NCI-H2081 (cell line): ENCODE measurements at regions not wholly inside any gene's neighbourhood (a gene's known extent, or its start where the extent isn't known, plus 50 kb on each side); places are given as distances from the start of the nearest gene placed in this dataset.

Experiments
- DNase-seq, 2 experiments: peaks; one replicate each; lab custom pipeline; 2025; lab: John Stamatoyannopoulos, UW

DNA sequence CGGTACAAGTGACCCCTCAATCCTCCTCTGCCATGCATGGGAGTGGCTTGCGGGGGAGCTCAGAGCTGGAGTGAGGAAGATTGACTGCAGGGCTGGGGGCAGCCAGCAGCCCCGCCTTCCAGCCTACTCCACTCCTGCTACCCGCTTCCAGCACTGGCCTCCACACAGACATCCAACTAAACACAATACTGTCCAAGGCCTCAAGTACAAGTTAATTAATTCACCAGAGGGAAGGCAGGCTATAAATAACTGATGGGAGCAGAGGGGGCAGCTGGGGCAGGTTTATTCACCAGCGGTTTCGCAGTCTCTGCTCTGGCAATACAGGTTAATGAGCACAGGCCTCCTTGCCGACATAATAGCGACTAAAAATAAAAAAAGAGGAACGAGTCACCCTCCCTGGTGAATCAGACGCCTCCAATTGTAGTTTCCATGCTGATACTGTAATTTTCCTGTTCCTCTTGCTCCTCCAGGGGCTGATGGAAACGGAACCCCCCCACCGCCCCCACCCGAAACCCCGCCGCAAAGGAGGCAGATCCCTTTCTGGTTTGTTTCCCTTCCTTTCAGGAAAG, 166.4 kb upstream of the TLE3 start:
- DNase-seq: peak in 1 of 2 experiments; percentile 20

DNA sequence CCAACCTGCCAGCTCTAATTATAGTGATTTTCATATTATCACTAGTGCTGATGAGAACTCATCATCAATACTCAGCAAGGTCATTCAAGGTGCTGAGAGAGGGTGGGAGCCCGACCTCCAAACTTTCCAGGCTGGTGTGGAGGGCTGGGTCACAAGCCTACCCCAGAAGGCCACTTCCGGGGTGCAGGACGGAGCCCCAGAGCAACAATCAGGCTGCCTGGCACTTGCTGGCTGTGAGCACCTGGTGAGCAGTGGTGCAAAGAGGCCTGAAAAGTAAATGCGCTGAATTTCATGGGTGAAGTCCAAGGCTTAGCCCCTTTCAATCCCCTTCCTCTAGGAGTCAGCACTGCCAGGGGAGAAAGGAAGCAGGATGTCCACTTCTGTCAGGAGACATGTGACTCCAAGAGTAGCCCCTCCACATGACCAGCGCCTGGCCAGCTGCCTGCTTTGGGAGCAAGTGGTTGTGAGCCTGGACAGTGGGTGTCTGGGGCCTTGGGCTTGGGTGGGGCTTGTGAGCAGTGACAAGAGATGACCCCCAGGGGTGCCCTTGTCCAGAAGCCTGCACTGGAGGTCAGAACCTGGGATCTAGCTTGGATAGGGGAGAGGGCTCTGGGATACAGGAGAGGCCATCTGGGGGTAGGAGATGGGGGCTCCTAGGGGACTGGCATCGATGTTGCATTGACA, 165.0 kb upstream of the TLE3 start:
- DNase-seq: no peak

DNA sequence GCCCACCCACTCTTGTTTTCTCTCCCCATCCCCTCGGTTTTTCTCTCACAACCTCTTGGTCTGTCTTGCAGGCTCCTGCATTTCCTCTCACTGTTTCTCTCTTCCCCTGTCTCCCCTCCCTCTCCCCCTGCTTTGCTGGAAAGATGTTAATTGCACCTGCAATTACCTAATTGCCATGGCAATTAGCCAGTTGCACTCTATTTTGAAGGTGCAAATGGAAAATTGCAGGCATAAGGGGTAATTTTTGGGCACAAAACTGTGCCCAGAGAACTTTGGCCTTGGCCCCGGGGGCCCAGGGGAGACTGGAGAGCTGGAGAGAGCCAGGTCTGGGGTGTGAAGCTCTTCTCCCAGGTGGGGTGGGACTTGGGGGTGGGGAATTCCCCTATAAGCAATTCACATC, 164.5 kb upstream of the TLE3 start:
- no peak for DNase-seq

DNA sequence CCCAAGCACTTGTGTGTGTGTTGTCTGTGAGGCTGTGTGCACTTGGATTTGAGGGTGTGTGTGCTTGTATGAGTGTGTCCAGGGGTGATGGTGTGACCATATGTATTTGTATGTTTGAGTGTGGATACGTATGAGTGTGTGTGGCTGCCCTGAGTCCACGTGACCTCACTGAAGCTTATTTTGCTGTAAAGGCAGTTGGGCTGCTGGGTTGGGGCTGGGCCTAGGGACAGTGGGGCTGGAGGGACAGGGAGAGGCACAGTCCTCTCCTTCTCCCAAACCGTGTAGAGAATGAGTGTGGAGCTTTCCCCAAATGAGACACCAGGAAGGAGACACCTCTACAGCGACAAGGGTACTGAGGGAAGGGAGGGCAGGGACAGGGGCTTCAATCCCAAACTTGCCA, 163.4 kb upstream of the TLE3 start:
- no peak for DNase-seq

DNA sequence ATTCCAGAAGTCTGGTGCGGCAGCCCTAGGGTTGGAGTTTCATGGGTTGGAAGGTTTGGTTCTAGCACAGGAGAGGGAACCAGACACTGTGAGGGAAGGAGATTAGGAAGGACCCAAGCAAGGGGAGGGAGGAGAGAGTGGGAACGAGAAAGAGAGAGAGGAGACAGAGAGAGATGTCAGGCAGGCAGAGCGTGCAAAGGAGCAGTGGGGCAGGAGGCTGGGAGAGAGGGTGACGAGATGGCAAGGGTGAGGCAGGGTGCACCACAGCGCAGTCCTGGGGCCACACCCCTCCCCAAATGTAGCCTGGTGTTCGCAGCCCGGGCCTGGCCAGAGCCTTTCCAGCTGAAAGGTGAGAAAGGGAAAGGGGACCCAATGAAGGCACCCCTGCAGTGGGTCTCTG, 162.9 kb upstream of the TLE3 start:
- DNase-seq: no peak

DNA sequence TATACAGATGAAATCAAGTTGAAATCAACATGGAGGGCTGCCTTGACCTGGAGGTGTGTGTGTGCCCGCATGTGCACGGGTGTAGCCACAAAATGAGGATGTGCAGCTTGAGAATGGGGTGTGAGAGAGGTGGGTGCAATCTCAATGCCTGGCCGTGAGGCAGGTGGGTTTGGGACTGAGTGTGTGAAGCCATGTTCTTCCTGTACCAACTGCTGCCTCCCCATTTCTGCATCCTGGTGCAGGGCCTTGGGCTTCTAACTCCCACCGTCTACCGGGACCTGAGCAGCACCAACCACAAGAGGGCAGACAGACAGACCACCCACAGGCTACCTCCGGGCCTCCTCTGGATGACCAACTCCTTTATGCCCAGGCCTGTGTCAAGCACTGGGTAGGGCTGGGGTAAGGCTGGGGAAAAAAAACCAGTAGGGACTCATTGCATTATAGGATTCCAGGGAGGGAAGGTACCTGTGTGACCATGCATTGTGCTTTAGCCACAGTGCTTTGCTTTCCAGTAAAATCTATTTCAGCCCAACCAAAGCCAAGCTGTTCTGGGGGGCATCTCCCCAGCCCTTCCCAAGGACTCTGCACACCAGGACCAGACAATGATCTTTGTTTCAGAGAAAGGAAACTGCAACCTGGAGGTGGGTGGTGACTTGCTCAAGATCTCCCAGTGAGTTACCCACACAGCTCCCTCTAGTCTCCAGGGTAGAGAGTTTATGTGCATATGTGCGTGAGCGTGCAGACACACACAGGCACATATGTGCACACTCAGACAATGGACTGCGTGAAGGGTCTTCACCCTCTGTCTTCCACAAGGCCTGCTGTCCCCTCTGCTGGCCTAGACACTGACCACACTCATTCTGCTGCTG, 162.2 kb upstream of the TLE3 start:
- DNase-seq: no peak

DNA sequence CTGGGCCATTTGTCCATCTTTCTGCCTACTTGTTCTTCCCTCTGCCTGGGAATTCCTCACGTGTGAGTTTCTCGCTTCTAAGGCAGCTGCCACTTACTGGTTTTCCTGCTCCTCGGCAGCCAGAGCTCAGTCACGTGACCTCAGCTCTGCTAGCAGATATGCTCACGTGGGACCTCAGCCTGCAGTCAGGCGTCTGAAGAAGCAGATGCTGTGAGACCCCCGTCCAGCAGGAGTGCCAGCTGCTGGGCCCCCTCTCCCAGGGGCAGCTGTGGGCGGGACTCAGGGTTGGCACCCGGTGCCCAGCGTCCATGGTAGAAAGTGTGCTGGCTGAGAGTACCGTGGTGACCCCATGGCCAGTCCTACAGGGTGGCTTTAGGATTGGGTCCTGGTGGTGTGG, 161.3 kb upstream of the TLE3 start:
- DNase-seq: no peak

DNA sequence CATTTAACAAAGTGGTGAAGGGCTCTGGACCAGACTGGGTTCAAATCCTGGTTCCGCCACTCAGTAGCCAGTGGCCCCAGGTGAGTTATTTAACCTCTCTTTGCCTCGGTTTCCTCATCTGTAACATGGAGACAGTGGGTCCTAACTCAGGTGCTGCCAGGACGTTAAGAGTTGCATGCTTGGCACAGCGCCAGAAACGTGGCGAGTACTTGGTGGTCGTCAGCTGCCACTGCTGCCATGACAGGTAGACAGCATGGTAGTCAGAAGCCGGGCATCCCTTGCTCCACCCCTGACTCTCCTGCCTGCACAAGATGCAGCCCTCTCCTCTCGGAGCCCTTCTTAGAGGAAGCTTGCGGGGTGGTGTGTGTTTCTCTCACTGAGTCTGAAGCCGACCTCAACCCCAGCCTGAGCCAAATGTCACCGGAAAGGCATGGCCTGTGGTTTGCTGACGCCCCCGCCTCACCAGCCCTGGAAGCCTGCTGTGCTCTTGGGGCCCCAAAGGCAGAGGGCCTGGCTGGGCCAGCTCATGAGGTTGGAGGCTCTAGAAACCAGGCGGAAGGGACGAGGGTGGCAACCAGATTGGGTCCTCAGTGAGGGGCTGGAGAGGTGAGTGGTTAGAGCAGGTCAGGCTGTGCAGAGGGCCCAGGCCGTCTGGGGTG, 160.8 kb upstream of the TLE3 start:
- DNase-seq: no peak

DNA sequence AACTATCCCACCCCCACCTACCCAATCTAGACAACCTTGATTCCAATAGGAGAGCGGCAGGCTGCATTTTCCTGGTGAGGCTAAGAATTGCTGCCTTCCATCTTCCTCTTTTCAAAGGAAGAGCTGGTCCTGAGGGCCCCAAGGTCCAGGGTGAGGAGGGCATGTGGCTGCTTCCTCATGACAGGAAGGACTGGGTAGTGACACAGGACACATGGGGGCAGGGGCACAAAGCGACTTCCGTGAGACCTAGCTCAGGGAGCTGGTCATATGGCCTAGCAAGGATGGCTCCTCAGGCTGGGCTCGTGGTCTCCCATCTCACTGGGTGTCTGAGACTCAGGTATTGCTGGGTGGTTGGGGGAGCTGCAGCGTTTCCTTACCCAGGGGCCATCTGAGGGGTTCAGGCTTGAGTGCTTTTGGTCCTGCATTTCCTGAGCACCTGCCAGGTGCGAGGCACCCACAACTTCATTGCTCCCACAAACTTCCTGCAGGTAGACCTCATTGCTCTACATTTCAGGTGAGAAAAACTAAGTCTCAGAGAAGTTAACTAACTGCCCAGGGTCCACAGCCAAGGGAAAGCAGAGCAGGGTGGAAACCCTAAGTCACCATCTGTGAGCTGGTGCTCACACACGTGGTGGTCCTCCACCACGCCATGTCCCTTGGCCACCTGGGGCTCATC, 160.0 kb upstream of the TLE3 start:
- no peak for DNase-seq

DNA sequence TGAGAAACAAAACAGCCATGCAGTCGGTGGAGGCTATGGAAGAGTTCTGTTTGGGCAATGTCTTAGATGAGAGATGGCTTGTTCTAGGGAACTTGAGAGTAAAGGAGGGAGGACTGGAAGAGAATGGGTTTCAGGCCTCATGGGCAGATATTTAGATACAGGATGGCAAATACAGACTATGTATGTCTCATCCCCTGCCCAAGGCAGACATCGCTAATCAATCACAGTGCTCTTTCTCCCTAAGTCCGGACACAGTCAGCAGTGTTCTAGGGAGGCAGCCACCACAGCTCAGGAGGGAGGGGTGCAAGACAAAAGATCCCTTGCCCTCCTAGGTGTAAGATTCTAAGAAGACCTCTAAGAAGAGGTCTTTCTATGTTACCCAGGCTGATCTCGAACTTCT, 159.3 kb upstream of the TLE3 start:
- no peak for DNase-seq

DNA sequence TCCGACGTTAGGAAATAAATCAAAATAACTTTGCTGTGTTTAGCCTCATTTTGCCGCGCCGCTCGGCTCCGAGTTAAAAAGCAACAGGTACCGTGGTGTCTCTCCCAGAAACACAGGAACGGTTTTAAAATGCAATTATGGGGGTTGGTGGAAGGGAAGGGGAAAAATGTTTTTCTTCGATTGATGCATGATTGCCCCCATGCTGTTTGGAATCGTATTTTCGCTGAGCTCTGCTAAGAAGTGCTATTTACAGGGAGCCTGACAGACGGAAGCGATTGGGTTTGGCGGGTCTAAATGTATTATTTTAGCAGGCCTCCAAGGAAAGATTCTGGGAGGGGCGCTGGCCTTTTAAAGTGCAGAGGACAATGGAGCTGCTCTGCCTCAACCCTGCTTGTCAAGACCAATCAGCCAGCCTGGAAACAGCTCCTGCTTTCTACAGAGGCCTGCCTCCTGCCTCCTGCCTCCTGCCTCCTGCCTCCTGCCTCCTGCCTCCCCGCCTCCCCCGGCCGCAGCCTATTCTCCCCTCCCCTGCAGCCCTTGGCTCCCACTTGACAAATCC, 156.7 kb upstream of the TLE3 start:
- DNase-seq: peak in 1 of 2 experiments; percentile 19

DNA sequence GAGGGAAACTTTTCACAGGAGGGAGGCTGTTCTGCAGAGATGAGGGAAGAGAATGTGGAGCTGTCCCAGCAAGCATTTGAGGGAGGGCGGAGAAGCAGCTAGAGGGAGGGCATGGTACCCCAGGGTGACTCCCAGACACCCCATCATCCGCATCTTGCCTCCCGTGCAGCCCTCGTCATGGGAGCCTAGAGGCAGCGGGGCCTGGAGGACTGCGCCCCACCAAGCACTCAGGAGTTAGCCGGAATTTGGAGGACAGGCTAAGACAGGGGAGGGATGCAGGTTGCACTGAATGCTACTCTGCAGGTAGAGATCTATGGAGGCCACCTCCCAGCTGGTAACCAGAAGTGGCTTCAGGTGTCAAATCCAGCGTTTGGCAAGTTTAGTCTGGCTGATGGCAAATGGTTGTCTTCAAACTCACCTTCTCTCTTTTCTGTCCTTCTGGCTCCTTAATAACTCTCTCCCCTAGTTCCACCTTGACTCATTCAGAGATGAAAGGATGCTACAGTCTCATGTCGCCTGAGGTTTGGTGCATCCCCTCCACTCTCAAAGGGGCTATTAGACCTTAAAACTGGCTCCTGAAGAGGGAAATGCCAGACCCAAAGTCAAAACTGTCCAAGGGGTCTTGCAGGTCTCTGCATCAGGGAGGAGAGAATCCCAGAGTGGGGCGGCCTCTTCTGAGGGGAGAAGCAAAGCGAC, 155.9 kb upstream of the TLE3 start:
- DNase-seq: no peak

DNA sequence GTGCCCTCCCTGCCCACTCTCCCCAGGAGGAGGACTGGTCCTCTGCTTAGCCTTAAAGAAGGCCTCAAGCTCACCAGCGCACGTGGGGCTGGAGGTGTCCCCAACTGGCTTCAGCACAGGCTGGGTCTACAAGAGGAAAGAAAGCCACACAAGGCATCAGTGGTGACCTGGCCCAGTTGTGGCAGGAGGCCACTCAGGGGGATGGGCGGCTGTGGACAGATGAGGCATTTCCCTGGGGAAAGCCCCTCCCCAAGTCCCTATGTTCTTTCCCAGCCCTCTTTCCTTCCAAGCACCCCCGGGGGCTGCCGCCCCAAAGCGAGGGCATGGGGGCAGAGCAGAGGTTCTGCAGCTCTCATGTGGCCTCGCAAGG, 155.2 kb upstream of the TLE3 start:
- no peak for DNase-seq

DNA sequence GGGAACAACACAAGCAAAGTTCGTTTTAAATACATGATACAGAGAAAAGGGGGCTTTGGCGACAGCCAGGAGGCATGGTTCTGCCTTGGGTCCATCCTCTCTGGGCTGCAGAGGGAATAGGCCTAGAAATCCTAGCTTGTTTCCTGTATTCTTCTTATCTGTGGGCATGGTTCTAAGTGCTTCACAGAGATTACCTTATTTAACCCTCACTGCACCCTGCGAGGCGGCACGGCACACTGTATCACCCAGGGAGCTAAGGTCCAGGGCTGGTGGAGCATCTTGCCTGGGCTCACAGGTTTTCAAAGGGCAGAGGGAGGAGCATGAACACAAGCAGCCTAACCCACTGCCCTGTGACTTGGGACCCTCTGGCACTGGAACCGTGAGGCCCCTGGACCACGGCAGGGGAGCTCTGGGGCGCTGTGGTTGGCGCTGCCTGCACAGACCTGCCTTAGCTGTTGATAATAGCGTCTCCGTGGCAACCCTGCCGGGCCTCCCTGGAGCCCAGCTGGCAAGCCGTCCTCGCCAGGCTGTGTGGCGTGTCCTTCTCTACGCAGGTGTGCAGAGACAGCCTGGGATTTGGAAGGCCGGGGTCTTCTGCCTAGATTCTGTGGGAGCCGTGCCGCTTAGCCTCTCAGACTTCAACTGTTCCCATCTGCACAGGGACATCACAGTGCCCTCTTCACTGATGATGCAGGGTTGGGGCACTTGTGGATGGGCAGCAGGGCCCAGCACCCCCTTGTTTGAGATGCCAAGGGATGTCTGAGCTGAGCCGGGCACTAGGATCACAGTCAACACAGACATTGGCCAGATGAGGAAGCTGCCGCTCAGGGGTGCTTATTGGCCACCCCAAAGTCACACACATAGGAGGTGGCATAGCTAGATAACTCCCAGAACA, 154.6 kb upstream of the TLE3 start:
- DNase-seq: peak; percentile 75 to 87

DNA sequence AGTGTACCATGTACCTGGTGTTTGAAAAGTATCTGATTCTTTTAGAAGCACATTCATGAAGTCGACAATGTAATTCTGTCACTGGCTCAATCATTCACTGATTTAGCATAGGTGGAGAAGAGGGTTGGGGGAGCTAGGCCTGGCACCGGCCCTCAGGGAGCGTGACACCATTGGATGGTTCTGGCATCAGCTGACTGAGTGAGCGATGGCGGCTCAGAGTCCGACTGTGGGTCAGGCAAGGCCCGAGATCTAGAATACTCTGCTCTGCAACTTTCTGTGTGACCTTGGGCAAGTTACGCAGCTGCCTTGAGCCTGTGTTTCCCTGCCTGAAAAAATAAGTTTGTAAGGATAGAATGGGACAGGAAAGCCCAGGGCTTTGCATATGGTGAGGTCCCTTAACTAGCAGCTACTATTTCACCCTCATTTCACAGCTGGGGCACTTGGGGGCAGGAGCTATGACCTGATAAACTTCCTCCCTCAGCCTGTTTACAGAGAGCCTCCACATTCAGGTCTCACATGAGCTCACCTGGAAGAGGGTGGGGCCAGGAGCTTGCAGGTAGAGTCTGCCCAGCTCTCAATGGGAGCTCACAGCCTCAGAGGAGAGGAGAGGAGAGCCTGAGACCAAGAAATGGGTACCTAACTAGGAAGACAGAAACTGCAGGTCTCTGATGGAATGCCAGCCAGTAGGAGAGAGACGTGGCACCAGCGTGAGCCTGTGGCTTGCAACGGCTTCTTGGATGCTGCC, 153.7 kb upstream of the TLE3 start:
- no peak for DNase-seq

DNA sequence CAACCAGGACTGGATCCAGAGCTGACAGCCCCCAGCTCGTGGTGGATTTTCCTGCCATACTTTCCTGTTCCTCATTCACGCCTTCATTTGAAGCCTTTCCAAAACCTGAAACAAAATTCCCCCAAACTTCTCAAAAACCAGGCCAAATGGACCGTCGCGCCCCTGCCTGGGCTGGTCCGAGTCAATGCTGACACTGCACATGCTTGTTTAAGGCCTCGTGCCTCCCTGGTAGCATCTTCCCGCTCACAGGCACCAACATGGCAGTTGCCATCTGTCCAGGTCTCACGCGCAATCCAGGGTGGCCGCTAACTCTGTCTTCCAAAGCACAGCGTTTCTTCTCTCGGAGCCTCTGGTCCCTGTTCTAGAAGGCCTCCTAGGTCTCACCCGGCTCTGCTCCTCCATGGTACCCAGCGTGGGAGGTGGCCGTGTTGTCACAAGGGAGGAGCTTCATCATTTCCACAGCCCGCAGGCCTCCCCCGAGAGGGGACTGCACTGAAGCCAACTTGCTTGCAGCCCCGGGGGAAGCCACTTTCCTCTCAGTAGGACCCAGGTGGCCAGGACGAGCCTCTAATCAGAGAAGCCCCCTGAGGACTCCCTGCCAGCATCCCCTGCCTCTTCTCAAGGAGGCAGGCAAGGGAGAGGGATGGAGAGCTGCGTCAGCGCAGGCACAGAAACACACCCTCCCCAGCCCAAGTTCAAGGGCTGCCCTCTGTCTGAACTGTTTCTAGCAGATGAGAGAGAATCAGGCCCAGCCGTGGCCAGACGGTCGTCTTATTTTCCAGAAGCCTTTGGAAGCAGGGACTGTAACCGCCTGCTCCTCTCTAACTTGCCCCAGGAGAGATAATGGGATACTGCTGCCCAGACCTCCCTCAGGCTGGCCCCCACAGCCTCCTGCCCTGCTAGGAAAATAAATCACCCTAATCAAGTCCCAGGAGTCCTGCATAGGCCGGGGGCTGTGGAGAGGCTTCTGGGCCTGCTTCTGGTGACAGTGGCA, 152.8 kb upstream of the TLE3 start:
- DNase-seq: no peak

DNA sequence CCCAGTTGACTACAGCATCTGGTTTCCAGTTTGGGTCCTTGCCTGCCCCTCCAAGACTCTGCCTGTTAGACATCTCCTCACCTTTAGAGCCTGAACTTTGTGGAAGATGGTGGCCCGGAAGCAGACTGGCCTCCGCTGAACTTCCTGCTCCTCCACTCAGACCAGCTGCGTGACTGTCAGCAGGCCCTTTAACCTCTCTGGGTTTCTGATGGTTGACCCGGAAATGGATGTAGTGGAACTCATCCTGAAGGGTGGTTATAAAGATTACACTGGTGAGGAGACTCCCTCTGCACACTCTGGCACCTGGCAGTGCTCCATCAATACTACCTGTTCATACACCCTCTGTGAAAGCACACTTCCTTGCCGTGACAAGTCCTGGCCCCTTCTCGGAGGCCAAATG, 151.9 kb upstream of the TLE3 start:
- DNase-seq: no peak
